Brain microvascular endothelial cell (primary cell): ENCODE measurements at regions not wholly inside any gene's neighbourhood (a gene's known extent, or its start where the extent isn't known, plus 50 kb on each side); places are given as distances from the start of the nearest gene placed in this dataset.
"Not testable (repeated sequence)": the region's sequence is repeated elsewhere in the genome, so short reads cannot be mapped to it uniquely, and the experiment has no call there.

Experiments
- DNase-seq: peaks from one replicate; pipeline ENCODE4 v3.0.0-alpha.2; 2020
- H3K27ac ChIP-seq: fragments of 250-450 bp; sonication (Bioruptor Pico); 2 replicates; pipeline ENCODE4 v1.5.1; 2020; ENCODE audit warnings: mild to moderate bottlenecking, moderate library complexity
- H3K27me3 ChIP-seq: fragments of 250-450 bp; sonication (Bioruptor Pico); replicated peaks from 2 replicates; pipeline ENCODE4 v1.5.1; 2020; ENCODE audit warnings: mild to moderate bottlenecking
- H3K36me3 ChIP-seq: fragments of 250-450 bp; sonication (Bioruptor Pico); replicated peaks from 2 replicates; pipeline ENCODE4 v1.5.1; 2020; ENCODE audit warnings: mild to moderate bottlenecking
- H3K4me3 ChIP-seq: 2 replicates; pipeline ENCODE4 v1.5.1; 2011; ENCODE audit warnings: low read depth, mild to moderate bottlenecking, control low read depth, low read length, moderate library complexity
- in situ Hi-C: cut with HindIII; loops from 2 replicates; pipeline ENCODE4 v1.10.0; 2017; ENCODE audit warnings: low sequenced_read_pairs, low pct_ligation_motif_present
- TF ChIP-seq, protein P1 (sequence below): IDR thresholded peaks from 2 replicates; pipeline ENCODE4 v1.5.1; 2011; ENCODE audit warnings: low read depth, mild to moderate bottlenecking, moderate library complexity, low read length, control low read depth, inconsistent platforms; ENCODE audit errors: missing control alignments

DNA sequence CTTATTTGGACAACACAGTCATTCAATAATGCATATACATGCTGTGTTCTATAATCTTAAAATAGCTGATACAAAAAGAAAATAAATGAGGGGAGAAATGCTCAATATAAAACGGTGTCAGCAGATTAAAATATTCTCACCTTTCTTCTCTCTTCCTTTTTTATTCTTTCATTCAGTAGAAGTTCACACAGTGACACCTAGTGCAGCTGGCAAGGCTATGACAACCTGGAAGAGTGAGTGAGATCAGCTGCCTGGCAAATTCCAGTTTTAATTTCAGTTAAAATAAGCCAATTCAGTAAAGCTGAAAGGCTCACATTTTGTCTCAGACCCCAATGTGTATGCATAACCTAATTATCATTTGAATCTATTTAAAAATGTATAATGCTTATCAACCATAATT, 150.3 kb downstream of the RASEF start:
- Histone ChIP-seq H3K4me3 (no peak overlapping the region), H3K27ac (no peak overlapping the region), H3K27me3 (no peaks in the 10 kb centered on the region), H3K36me3 (no peaks in the 10 kb centered on the region)
- TF ChIP-seq, protein P1, sequence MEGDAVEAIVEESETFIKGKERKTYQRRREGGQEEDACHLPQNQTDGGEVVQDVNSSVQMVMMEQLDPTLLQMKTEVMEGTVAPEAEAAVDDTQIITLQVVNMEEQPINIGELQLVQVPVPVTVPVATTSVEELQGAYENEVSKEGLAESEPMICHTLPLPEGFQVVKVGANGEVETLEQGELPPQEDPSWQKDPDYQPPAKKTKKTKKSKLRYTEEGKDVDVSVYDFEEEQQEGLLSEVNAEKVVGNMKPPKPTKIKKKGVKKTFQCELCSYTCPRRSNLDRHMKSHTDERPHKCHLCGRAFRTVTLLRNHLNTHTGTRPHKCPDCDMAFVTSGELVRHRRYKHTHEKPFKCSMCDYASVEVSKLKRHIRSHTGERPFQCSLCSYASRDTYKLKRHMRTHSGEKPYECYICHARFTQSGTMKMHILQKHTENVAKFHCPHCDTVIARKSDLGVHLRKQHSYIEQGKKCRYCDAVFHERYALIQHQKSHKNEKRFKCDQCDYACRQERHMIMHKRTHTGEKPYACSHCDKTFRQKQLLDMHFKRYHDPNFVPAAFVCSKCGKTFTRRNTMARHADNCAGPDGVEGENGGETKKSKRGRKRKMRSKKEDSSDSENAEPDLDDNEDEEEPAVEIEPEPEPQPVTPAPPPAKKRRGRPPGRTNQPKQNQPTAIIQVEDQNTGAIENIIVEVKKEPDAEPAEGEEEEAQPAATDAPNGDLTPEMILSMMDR = peak; percentile 31
- no peak for DNase-seq
- in situ Hi-C loops = no loop called here

DNA sequence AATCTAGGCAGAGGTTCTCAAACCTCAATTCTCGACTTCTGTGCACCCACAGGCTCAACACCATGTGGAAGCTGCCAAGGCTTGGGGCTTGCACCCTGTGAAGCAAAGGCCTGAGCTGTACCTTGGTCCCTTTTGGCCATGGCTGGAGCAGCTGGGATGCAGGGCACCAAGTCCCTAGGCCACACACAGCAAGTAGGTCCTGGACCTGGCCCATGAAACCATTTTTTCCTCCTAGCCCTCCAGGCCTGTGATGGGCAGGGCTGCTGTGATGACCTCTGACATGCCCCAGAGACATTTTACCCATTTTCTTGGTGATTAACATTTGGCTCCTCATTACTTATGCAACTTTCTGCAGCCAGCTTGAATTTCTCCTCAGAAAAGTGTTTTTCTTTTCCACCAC, 146.7 kb downstream of the RASEF start:
- H3K4me3 ChIP-seq, H3K27ac ChIP-seq, H3K36me3 ChIP-seq, DNase-seq, in situ Hi-C loops, H3K27me3 ChIP-seq: not testable (repeated sequence)

DNA sequence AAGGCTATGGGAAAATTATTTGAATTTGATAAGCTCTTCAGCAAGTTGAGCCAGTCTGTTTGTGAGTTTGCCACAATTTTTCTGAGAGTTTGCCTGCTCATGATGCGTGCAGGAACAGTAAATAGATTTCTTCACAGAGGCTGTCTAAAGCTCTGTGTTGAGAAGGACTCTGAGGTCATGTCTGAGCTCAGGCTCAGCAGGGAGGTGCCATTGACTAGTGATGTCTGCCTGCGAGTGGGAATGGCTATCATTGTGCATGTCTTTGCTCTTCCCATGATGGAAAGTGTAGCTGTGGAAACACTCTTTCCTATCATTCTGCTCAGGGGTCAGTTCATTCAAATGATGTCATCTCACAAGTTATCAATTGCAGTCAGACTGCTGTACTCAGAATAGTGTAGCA, 142.8 kb downstream of the RASEF start:
- Histone ChIP-seq H3K4me3 (no peak overlapping the region), H3K27ac (no peak overlapping the region), H3K27me3 (no peaks in the 10 kb centered on the region), H3K36me3 (no peaks in the 10 kb centered on the region)
- TF ChIP-seq, protein P1 = no peak
- DNase-seq = no peak
- in situ Hi-C loops = no loop called here

DNA sequence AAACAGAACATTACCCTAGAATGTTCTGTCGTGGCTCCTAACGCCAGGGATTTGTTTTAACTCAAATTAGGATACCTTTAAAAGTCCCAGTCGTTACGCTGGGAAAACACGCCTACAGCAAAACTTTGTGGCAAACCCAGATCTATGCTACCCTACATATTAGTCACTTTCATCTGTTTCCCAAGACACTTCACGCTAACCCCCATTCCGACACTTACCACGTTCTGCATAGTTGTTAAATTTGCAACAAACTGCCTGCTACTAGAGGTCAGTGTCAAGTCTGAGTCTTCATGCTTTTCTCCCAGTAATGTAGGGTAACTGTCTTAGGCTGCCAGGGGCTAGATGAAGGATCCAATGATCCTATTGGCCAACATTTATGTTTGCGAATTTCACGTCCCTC, 140.3 kb downstream of the RASEF start:
- H3K27ac ChIP-seq = no peak overlapping the region
- no peaks in the 10 kb centered on the region for H3K36me3 ChIP-seq
- TF ChIP-seq, protein P1 = no peak
- no peaks in the 10 kb centered on the region for H3K27me3 ChIP-seq
- no peak overlapping the region for H3K4me3 ChIP-seq
- in situ Hi-C loops = no loop called here
- peak; percentile 28 for DNase-seq

DNA sequence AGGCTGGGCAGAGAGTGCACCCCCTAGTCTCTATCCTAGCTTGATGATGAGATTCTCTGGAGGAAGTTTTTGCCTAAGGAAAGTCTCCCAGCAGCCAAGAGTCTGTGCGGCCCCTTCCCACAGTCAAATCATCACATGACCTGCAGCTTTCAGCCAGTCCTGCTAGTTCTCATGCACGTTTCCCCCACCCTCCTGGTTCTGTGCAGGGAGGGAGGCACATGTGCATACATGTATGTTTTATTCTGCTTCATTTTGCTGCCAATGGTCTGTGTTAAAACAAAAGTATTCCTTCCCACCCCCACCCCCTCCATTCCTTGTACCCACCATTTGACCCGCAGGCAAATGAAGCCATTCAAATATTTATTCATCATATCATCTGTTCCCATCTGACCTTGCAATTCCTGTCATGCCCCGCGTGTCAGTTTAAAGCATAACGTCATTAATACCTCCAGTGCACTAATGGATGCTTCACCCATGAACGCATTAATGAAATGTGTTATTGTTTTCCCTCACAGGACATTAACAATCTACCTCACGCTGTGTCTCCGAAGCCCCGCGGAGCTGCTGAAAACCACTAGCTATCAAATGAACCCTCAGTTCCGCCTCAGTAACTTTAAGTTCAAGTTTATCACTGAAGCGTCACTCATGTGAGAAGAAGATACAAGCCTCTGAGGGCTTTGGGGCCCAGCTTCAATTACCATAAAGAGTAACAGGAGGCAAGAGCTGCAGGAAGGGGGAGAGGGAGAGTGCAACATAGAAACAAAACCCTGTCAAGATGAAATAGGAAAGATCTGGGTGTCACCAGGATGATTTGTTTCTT, 139.6 kb downstream of the RASEF start:
- in situ Hi-C loops = no loop called here
- no peak overlapping the region for H3K27ac ChIP-seq
- DNase-seq = peak; percentile 32
- TF ChIP-seq, protein P1 = no peak
- H3K36me3 ChIP-seq = no peaks in the 10 kb centered on the region
- H3K27me3 ChIP-seq = no peaks in the 10 kb centered on the region
- no peak overlapping the region for H3K4me3 ChIP-seq

DNA sequence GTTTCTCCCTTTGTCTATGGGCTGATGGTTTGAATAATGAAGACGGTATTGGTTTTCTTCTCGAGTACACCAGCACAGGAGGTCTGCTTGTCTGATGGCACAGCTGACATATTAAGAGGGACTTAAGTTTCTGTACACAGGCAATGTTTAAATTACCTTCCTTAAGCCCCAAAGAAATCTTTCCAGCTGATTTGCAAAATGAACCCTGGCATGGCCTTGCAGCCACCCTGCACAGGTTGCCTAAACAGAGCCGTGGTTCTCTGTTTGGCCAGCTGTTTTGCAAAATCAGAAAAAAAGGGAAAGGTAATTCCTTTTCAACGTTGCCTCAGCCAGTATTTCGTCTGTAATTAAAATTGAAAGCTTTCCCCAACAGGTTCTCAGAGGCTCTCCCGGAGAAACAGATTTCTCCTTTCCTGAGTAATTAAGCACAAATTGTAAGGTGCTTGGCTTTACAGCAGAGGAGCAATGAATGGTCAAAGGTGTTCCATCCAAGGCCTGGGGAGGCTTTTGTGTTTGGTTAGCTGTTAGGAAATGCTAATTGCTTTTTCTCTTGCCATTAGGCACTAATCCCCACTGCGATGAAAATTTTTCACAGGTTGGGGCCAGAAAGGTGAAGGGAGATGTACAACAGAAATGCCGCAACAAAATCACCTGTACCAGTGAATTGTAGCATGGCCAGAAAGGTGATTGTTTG, 138.9 kb downstream of the RASEF start:
- in situ Hi-C loops = no loop called here
- H3K36me3 ChIP-seq = no peaks in the 10 kb centered on the region
- no peak overlapping the region for H3K4me3 ChIP-seq
- H3K27me3 ChIP-seq = no peaks in the 10 kb centered on the region
- TF ChIP-seq, protein P1 = no peak
- H3K27ac ChIP-seq = no peak overlapping the region
- no peak for DNase-seq
